ENCODE measurements at regions not wholly inside any gene's neighbourhood (a gene's known extent, or its start where the extent isn't known, plus 50 kb on each side); places are given as distances from the start of the nearest gene placed in this dataset.

GRCh38 chr5:143896516-143896915, 84.6 kb downstream of the HMHB1 start:
- TF ChIP-seq CTCF (IDR thresholded peaks at IDR 0.05) (no peak), POLR2AphosphoS5 (IDR thresholded peaks at IDR 0.05) (no peak)

Data from prostate gland (tissue), 2 donors.